Gastrocnemius medialis (tissue), 4 donors: ENCODE measurements at regions not wholly inside any gene's neighbourhood (a gene's known extent, or its start where the extent isn't known, plus 50 kb on each side); places are given as distances from the start of the nearest gene placed in this dataset.

ENCODE experiments used
- ATAC-seq, 2 donors: fragments of 150-250 bp; one replicate each; pipeline ENCODE4 v1.9.1; 2016
- DNase-seq, 2 donors: peaks; one replicate each; pipeline ENCODE4 v3.0.0-alpha.2; 2019
- H3K27ac ChIP-seq, 4 donors: fragments of 200-600 bp; sonication (generic); 1 replicate in 1 of 4; 2 replicates in 3 of 4; pipeline ENCODE4 v1.5.1; 2016 to 2018; ENCODE audit warnings: mild to moderate bottlenecking in 2 of 4, moderate library complexity in 1 of 4
- H3K27me3 ChIP-seq, 3 donors: fragments of 200-600 bp; sonication (generic) in 2 of 3; 1 replicate in 1 of 3; 2 replicates in 2 of 3; pipeline versions ENCODE4 v1.5.1 to v1.6.0; 2016 to 2019; ENCODE audit warnings: mild to moderate bottlenecking in 1 of 3, moderate library complexity in 1 of 3
- H3K36me3 ChIP-seq, 2 donors: fragments of 200-600 bp; sonication (generic) in 1 of 2; one replicate each; pipeline ENCODE4 v1.5.1; 2017 to 2018
- H3K4me1 ChIP-seq, 2 donors: fragments of 200-600 bp; sonication (generic) in 1 of 2; one replicate each; pipeline ENCODE4 v1.5.1; 2016 to 2017; ENCODE audit warnings: mild to moderate bottlenecking in 2 of 2
- H3K4me3 ChIP-seq, 4 donors: fragments of 200-600 bp; sonication (generic) in 3 of 4; 1 replicate in 1 of 4; 2 replicates in 3 of 4; pipeline ENCODE4 v1.5.1; 2016 to 2019; ENCODE audit warnings: mild to moderate bottlenecking in 2 of 4
- H3K9me3 ChIP-seq, 3 donors: fragments of 200-600 bp; sonication (generic) in 2 of 3; 1 replicate in 1 of 3; 2 replicates in 2 of 3; pipeline ENCODE4 v1.5.1; 2016 to 2019
- POLR2A ChIP-seq, 2 donors: fragments of 450-650 bp; IDR thresholded peaks; one replicate each; pipeline ENCODE4 v1.6.1; 2017; ENCODE audit warnings: antibody characterized with exemption in 2 of 2, mild to moderate bottlenecking in 2 of 2, moderate library complexity in 2 of 2
- in situ Hi-C, 4 donors: fragments of 200-750 bp; cut with MboI; loops; one replicate each; pipeline versions ENCODE4 v1.15.0 to v1.8.0; 2017; ENCODE audit warnings: low sequenced_read_pairs in 4 of 4
- intact Hi-C: fragments of 100-400 bp; cut with DNase I; formaldehyde crosslinking; loops from one replicate; pipeline ENCODE4 v1.15.1; 2023; ENCODE audit warnings: low total_unique reads
- TF ChIP-seq, protein P1 (sequence below), 5 experiments: fragments of 450-650 bp in 3 of 5; fragments of 200-600 bp in 2 of 5; sonication (generic) in 2 of 5; IDR thresholded peaks in 4 of 5; conservative IDR thresholded peaks in 1 of 5; 1 replicate in 4 of 5; 2 replicates in 1 of 5; pipeline ENCODE4 v1.5.1; 2016 to 2019; ENCODE audit warnings: antibody characterized with exemption in 5 of 5, mild to moderate bottlenecking in 3 of 5, moderate library complexity in 3 of 5

DNA sequence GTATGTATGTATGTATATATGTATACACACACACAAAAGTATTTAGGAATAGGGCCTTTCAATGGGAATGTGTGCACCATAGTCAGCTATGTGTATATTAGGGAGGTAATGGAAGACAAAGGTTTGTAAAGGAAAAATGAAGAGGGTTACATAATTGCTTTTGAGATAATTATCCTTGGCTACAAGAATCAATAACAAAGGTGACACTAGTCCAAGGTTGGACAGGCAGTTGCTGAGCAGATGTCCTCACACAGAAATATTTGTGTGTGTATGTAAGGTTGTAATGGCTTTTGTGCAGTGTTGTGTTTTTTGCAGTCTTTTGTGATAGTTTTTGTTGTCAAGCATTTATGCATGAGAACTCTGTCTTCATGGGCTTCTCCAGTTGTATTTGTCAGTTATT is 157.9 kb upstream of the MARCKS start:
- intact Hi-C loops: no loop called here

GRCh38 chr6:113701552-113702254 is 155.4 kb upstream of the MARCKS start:
- no peak overlapping the region for H3K4me3 ChIP-seq
- no peaks in the 10 kb centered on the region for H3K27me3 ChIP-seq
- intact Hi-C loops: no loop called here
- H3K27ac ChIP-seq: no peak overlapping the region
- in situ Hi-C loops: no loop called here
- ATAC-seq (no peak), DNase-seq (no peak)
- no peaks in the 10 kb centered on the region for H3K36me3 ChIP-seq
- H3K9me3 ChIP-seq: no peaks in the 10 kb centered on the region
- no peaks in the 10 kb centered on the region for H3K4me1 ChIP-seq
- TF ChIP-seq, protein P1, sequence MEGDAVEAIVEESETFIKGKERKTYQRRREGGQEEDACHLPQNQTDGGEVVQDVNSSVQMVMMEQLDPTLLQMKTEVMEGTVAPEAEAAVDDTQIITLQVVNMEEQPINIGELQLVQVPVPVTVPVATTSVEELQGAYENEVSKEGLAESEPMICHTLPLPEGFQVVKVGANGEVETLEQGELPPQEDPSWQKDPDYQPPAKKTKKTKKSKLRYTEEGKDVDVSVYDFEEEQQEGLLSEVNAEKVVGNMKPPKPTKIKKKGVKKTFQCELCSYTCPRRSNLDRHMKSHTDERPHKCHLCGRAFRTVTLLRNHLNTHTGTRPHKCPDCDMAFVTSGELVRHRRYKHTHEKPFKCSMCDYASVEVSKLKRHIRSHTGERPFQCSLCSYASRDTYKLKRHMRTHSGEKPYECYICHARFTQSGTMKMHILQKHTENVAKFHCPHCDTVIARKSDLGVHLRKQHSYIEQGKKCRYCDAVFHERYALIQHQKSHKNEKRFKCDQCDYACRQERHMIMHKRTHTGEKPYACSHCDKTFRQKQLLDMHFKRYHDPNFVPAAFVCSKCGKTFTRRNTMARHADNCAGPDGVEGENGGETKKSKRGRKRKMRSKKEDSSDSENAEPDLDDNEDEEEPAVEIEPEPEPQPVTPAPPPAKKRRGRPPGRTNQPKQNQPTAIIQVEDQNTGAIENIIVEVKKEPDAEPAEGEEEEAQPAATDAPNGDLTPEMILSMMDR (IDR thresholded peaks at IDR 0.05 in 4 of 5, conservative IDR thresholded peaks at IDR 0.05 in 1 of 5): no peak
- no peak for TF ChIP-seq POLR2A (IDR thresholded peaks at IDR 0.05)

More for the DNA sequence above, 157.9 kb upstream of the MARCKS start:
- DNase-seq: no peak
- no peaks in the 10 kb centered on the region for H3K27me3 ChIP-seq
- no peak overlapping the region for H3K4me3 ChIP-seq
- H3K9me3 ChIP-seq: no peaks in the 10 kb centered on the region
- TF ChIP-seq, protein P1 (IDR thresholded peaks at IDR 0.05 in 4 of 5, conservative IDR thresholded peaks at IDR 0.05 in 1 of 5): no peak
- TF ChIP-seq POLR2A (IDR thresholded peaks at IDR 0.05): no peak
- no peak for ATAC-seq
- no peak overlapping the region for H3K27ac ChIP-seq
- H3K36me3 ChIP-seq: no peaks in the 10 kb centered on the region
- in situ Hi-C loops: no loop called here
- no peaks in the 10 kb centered on the region for H3K4me1 ChIP-seq

DNA sequence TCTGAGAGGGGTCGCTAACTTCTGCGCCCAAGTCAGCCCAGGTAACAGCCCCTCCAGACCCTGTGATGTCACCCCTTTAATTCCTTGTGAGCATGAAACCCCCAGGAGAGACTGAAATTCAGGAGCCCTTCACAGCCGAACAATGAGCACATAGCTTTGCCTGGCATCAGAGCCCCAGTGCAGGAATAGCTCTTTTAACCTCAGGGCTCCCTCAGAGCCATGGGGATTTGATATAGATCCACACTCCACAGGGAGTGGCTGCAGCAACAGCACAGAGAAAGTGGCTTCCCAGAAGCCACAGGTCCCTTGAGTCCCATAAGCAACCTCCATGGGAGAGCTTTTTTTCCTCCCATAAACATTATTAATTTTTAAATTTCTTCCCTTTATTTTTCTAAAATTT is 150.0 kb upstream of the MARCKS start:
- Histone ChIP-seq H3K9me3 (no peaks in the 10 kb centered on the region), H3K36me3 (no peaks in the 10 kb centered on the region), H3K27me3 (no peaks in the 10 kb centered on the region), H3K4me3 (no peak overlapping the region), H3K4me1 (no peaks in the 10 kb centered on the region), H3K27ac (no peak overlapping the region)
- in situ Hi-C loops: no loop called here
- ATAC-seq (no peak), DNase-seq (no peak)
- no peak for TF ChIP-seq POLR2A (IDR thresholded peaks at IDR 0.05)
- intact Hi-C loops: no loop called here

DNA sequence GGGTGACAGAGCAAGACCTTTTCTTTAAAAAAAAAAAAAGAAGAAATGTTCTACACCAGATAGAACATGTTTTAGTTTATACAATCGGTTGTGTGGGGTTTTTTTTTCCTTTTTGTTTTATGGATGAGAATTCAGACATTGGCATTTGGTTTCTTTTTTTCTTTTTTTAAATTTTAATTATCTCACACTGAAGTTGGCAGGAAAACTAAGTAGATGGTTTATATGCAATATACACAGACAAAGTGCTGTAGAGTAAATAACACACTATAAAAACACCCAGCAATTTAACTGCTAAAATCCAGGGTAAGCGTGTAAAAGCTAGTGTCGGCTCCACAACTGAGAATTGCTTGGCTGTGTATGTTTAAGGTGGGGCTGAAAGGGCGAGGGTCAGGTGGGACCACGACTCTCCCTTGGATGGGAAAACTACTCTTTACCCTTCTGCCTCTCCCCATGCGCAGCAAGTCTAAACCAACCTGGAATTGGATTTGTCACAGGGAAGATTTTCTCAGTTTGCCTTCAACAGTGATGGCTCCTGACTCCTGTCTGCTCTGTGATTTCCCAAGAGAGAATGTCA is 147.1 kb upstream of the MARCKS start:
- no peak for ATAC-seq
- TF ChIP-seq, protein P1 (IDR thresholded peaks at IDR 0.05 in 4 of 5, conservative IDR thresholded peaks at IDR 0.05 in 1 of 5): no peak
- TF ChIP-seq POLR2A (IDR thresholded peaks at IDR 0.05): no peak
- no peak overlapping the region for H3K4me3 ChIP-seq
- no peaks in the 10 kb centered on the region for H3K4me1 ChIP-seq
- intact Hi-C loops: no loop called here
- no peak overlapping the region for H3K27ac ChIP-seq
- in situ Hi-C loops: no loop called here
- H3K36me3 ChIP-seq: no peaks in the 10 kb centered on the region
- H3K27me3 ChIP-seq: no peaks in the 10 kb centered on the region
- no peak for DNase-seq
- no peaks in the 10 kb centered on the region for H3K9me3 ChIP-seq

GRCh38 chr6:113713665-113714064 is 143.5 kb upstream of the MARCKS start:
- H3K36me3 ChIP-seq: no peaks in the 10 kb centered on the region
- TF ChIP-seq POLR2A (IDR thresholded peaks at IDR 0.05): no peak
- TF ChIP-seq, protein P1 (IDR thresholded peaks at IDR 0.05 in 4 of 5, conservative IDR thresholded peaks at IDR 0.05 in 1 of 5): no peak
- H3K4me3 ChIP-seq: no peak overlapping the region
- DNase-seq (no peak), ATAC-seq (no peak)
- H3K27ac ChIP-seq: no peak overlapping the region
- no peaks in the 10 kb centered on the region for H3K4me1 ChIP-seq
- intact Hi-C loops (no loop called here), in situ Hi-C loops (no loop called here)
- H3K9me3 ChIP-seq: no peaks in the 10 kb centered on the region
- H3K27me3 ChIP-seq: no peaks in the 10 kb centered on the region
